BE2C (cell line): ENCODE measurements at regions not wholly inside any gene's neighbourhood (a gene's known extent, or its start where the extent isn't known, plus 50 kb on each side); places are given as distances from the start of the nearest gene placed in this dataset.

ENCODE experiments used
- DNase-seq: peaks from one replicate; pipeline ENCODE4 v3.0.0-alpha.2; 2020
- H3K27me3 ChIP-seq: fragments of 250-450 bp; sonication (Bioruptor Pico); 2 replicates; pipeline ENCODE4 v1.5.1; 2020; ENCODE audit warnings: mild to moderate bottlenecking
- H3K36me3 ChIP-seq: fragments of 250-450 bp; sonication (Bioruptor Pico); 2 replicates; pipeline ENCODE4 v1.5.1; 2020; ENCODE audit warnings: mild to moderate bottlenecking
- H3K4me1 ChIP-seq: fragments of 250-450 bp; sonication (Bioruptor Pico); 2 replicates; pipeline ENCODE4 v1.5.1; 2020
- H3K4me3 ChIP-seq: 2 replicates; pipeline ENCODE4 v1.5.1; 2011; ENCODE audit warnings: low read depth, low read length
- H3K9me3 ChIP-seq: fragments of 250-450 bp; sonication (Bioruptor Pico); 2 replicates; pipeline ENCODE4 v1.5.1; 2020
- CTCF ChIP-seq: IDR thresholded peaks from 2 replicates; pipeline ENCODE4 v1.5.1; 2012; ENCODE audit warnings: mild to moderate bottlenecking, low read depth, low read length

- H3K4me1 ChIP-seq = no peaks in the 10 kb centered on the region
- no peaks in the 10 kb centered on the region for H3K9me3 ChIP-seq
- H3K4me3 ChIP-seq = no peak overlapping the region
- DNase-seq = no peak
- no peaks in the 10 kb centered on the region; the same call in 1 of the 2 replicates for H3K27me3 ChIP-seq
- H3K36me3 ChIP-seq = no peaks in the 10 kb centered on the region
- no peak for TF ChIP-seq CTCF
Measured at GRCh38 chr5:159602434-159602833, 272.1 kb upstream of the IL12B start.

DNA sequence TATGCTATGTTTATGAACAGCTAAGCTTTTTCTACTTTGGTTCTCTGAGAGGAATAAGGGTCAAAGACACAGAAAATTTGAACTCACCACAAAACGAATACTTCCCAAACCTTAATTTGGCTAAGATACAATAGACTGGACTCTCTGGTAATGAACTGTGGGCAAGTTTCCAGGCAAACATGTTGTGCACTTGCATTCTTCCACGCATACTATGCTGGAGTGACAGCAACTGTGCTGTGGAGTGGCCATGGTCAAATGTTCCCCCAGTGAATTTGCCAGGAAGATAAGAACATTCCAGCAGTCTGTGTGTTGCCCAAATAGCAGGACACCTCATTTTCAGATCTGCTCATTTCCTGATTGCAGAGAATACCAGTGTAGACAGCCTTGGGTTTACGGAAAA is 275.3 kb upstream of the IL12B start:
- Histone ChIP-seq H3K36me3 (no peaks in the 10 kb centered on the region), H3K4me1 (no peaks in the 10 kb centered on the region; the same call in 1 of the 2 replicates), H3K4me3 (no peak overlapping the region), H3K27me3 (no peaks in the 10 kb centered on the region; the same call in 1 of the 2 replicates), H3K9me3 (no peaks in the 10 kb centered on the region)
- TF ChIP-seq CTCF = no peak
- no peak for DNase-seq

- TF ChIP-seq CTCF = no peak
- Histone ChIP-seq H3K36me3 (no peaks in the 10 kb centered on the region), H3K9me3 (no peaks in the 10 kb centered on the region; the same call in 1 of the 2 replicates), H3K4me1 (no peaks in the 10 kb centered on the region; the same call in 1 of the 2 replicates), H3K27me3 (peaks cover 5% of the 10 kb centered on the region; the same call in 1 of the 2 replicates), H3K4me3 (no peak overlapping the region)
- DNase-seq = no peak
Measured at GRCh38 chr5:159609359-159609758, 279.1 kb upstream of the IL12B start.

- Histone ChIP-seq H3K9me3 (no peaks in the 10 kb centered on the region; the same call in 1 of the 2 replicates), H3K27me3 (peaks cover 5% of the 10 kb centered on the region; the same call in 1 of the 2 replicates)
- no peak for TF ChIP-seq CTCF
Measured at GRCh38 chr5:159610966-159611579, 280.8 kb upstream of the IL12B start.

GRCh38 chr5:159616952-159617351 is 286.7 kb upstream of the IL12B start:
- Histone ChIP-seq H3K4me1 (no peaks in the 10 kb centered on the region), H3K27me3 (peaks cover 5% of the 10 kb centered on the region; the same call in 1 of the 2 replicates), H3K4me3 (no peak overlapping the region), H3K9me3 (no peaks in the 10 kb centered on the region; the same call in 1 of the 2 replicates), H3K36me3 (no peaks in the 10 kb centered on the region)
- TF ChIP-seq CTCF = no peak
- DNase-seq = no peak

More at GRCh38 chr5:159610966-159611579, 280.8 kb upstream of the IL12B start:
- DNase-seq = no peak
- no peaks in the 10 kb centered on the region; the same call in 1 of the 2 replicates for H3K4me1 ChIP-seq
- no peak overlapping the region for H3K4me3 ChIP-seq
- no peaks in the 10 kb centered on the region for H3K36me3 ChIP-seq

DNA sequence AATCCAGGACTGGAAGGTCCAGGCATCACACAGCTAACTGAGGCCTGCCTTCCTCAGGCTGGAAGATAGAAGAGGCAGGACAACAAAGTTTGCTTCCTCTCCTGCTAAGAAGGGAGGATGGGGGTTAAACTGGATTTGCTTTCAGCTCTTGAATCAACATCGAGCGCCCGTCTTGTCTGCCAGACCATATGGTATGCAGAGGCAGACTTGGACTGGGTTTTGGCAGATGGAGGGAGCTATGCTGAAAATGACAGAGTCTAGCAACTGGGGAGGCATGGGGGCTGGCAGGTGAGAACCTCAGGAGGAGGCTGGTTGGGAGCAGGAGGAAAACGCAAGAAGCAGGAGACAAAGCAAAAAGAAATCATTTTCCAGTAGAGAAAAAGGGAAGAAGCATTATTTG is 289.5 kb upstream of the IL12B start:
- TF ChIP-seq CTCF = no peak
- no peak for DNase-seq
- Histone ChIP-seq H3K4me1 (no peaks in the 10 kb centered on the region), H3K36me3 (no peaks in the 10 kb centered on the region), H3K27me3 (no peaks in the 10 kb centered on the region; the same call in 1 of the 2 replicates), H3K9me3 (no peaks in the 10 kb centered on the region), H3K4me3 (no peak overlapping the region)
